Lower leg skin (tissue), 3 donors: ENCODE measurements at regions not wholly inside any gene's neighbourhood (a gene's known extent, or its start where the extent isn't known, plus 50 kb on each side); places are given as distances from the start of the nearest gene placed in this dataset.

ENCODE experiments used
- CTCF ChIP-seq, 3 donors: fragments of 450-650 bp; IDR thresholded peaks; one replicate each; pipeline ENCODE4 v1.5.1; 2016; ENCODE audit warnings: antibody characterized with exemption in 3 of 3, mild to moderate bottlenecking in 3 of 3, moderate library complexity in 2 of 3
- POLR2A ChIP-seq, 2 donors: fragments of 450-650 bp; IDR thresholded peaks; one replicate each; pipeline ENCODE4 v1.6.1; 2016 to 2017; ENCODE audit warnings: antibody characterized with exemption in 2 of 2, mild to moderate bottlenecking in 1 of 2, moderate library complexity in 1 of 2

GRCh38 chr15:77684341-77685081, 51.8 kb upstream of the LINGO1 start:
- TF ChIP-seq POLR2A (IDR thresholded peaks at IDR 0.05) = no peak
- no peak for TF ChIP-seq CTCF (IDR thresholded peaks at IDR 0.05)
